HepG2 (cell line): ENCODE measurements at regions not wholly inside any gene's neighbourhood (a gene's known extent, or its start where the extent isn't known, plus 50 kb on each side); places are given as distances from the start of the nearest gene placed in this dataset.

Source experiments
- ATAC-seq: fragments of 200-7000 bp; cut with Tn5 transposase; 3 replicates; pipeline ENCODE4 v1.9.1; 2020; ENCODE audit warnings: mild to moderate bottlenecking, moderate library complexity
- BruUV-seq: library from RNA; stranded (reverse); fragments of 400-500 nt; replicated peaks from 2 replicates; lab custom pipeline; 2021; lab: Mats Ljungman, UMichigan
- CTCF ChIA-PET: fragments of 300-600 bp; formaldehyde crosslinking; extraction: SDS; loops from one replicate; lab custom pipeline; 2021; ENCODE audit warnings: low total read pairs, inconsistent platforms, low intra/inter-chr PET ratio; lab: Yijun Ruan, JAX
- POLR2A ChIA-PET: fragments of 350-600 bp; sonication (Branson Sonifier 250); formaldehyde crosslinking; loops from one replicate; lab custom pipeline; 2020; ENCODE audit warnings: antibody characterized with exemption, inconsistent platforms; lab: Yijun Ruan, JAX
- DNase-seq: peaks from one replicate; pipeline ENCODE4 v3.0.0-alpha.2; 2015; ENCODE audit warnings: low spot score
- FAIRE-seq: peaks from 3 replicates; lab custom pipeline; 2011; peaks lifted over from hg19 to GRCh38; lab: Jason Lieb, UNC
- H2AFZ ChIP-seq: one replicate; pipeline ENCODE4 v1.6.1; 2011; ENCODE audit warnings: low read length, inconsistent platforms
- H3K27ac ChIP-seq: fragments of 300-600 bp; 3 replicates; pipeline ENCODE4 v1.8.0; 2011; ENCODE audit warnings: mixed run types, mild to moderate bottlenecking, mixed read lengths, low read length, inconsistent platforms; ENCODE audit not compliant: insufficient read depth; ENCODE audit errors: extremely low read length
- H3K27me3 ChIP-seq, 2 experiments: fragments of 200-600 bp in 1 of 2; 2 replicates in 1 of 2; 3 replicates in 1 of 2; pipeline versions ENCODE4 v1.6.0 to v1.8.0; 2011; ENCODE audit warnings: low read length in 2 of 2, mild to moderate bottlenecking in 2 of 2, moderate library complexity in 2 of 2, inconsistent platforms in 1 of 2; ENCODE audit not compliant: insufficient read depth in 2 of 2, control insufficient read depth in 1 of 2
- H3K36me3 ChIP-seq, 2 experiments: fragments of 200-600 bp in 1 of 2; replicated peaks in 1 of 2; 2 replicates in 1 of 2; 3 replicates in 1 of 2; pipeline versions ENCODE4 v1.5.1 to v1.8.0; 2011; ENCODE audit warnings: low read length in 2 of 2, inconsistent platforms in 1 of 2; ENCODE audit not compliant: insufficient read depth in 2 of 2, control insufficient read depth in 1 of 2
- H3K4me1 ChIP-seq: 2 replicates; pipeline ENCODE4 v1.5.1; 2012; ENCODE audit warnings: low read length, inconsistent platforms; ENCODE audit not compliant: insufficient read depth
- H3K4me2 ChIP-seq: 2 replicates; pipeline ENCODE4 v1.6.0; 2011; ENCODE audit warnings: low read depth, low read length, inconsistent platforms
- H3K4me3 ChIP-seq, 3 experiments: fragments of 200-600 bp in 1 of 3; sonication (generic), shearing (Covaris generic) in 1 of 3; replicated peaks in 1 of 3; 2 replicates each; pipeline ENCODE4 v1.5.1; 2011 to 2016; ENCODE audit warnings: low read length in 3 of 3, inconsistent platforms in 2 of 3, low read depth in 2 of 3, mild to moderate bottlenecking in 2 of 3, control low read depth in 1 of 3, mixed read lengths in 1 of 3; ENCODE audit not compliant: insufficient read depth in 1 of 3
- H3K79me2 ChIP-seq: one replicate; pipeline ENCODE4 v1.6.1; 2011; ENCODE audit warnings: low read length, inconsistent platforms; ENCODE audit not compliant: insufficient read depth
- H3K9ac ChIP-seq: 2 replicates; pipeline ENCODE4 v1.6.0; 2011; ENCODE audit warnings: mild to moderate bottlenecking, low read depth, low read length, inconsistent platforms; ENCODE audit not compliant: insufficient read depth
- H3K9me3 ChIP-seq: 2 replicates; pipeline ENCODE4 v1.5.1; 2012; ENCODE audit warnings: mild to moderate bottlenecking, low read length
- H4K20me1 ChIP-seq: 2 replicates; pipeline ENCODE4 v1.6.0; 2011; ENCODE audit warnings: inconsistent platforms, mild to moderate bottlenecking, low read length, moderate library complexity; ENCODE audit not compliant: insufficient read depth
- ATM ChIP-seq: fragments of 450-650 bp; IDR thresholded peaks from 2 replicates; pipeline ENCODE4 v1.7.1; 2017; ENCODE audit warnings: mild to moderate bottlenecking, borderline replicate concordance
- GFI1 ChIP-seq: sonication (generic); formaldehyde crosslinking; IDR thresholded peaks from 2 replicates; pipeline ENCODE4 v1.5.0; 2020; ENCODE audit warnings: missing genetic modification reagents, mild to moderate bottlenecking, borderline replicate concordance
- HNF4A ChIP-seq: sonication (generic); formaldehyde crosslinking; IDR thresholded peaks from 2 replicates; pipeline ENCODE4 v1.4.0; 2020; ENCODE audit warnings: missing genetic modification reagents
- MAFG ChIP-seq: sonication (generic); formaldehyde crosslinking; IDR thresholded peaks from 2 replicates; pipeline ENCODE4 v1.5.1; 2020; ENCODE audit warnings: mild to moderate bottlenecking, missing genetic modification reagents
- NBN ChIP-seq: fragments of 450-650 bp; conservative IDR thresholded peaks from 2 replicates; pipeline ENCODE4 v1.6.1; 2017
- ZBTB8A ChIP-seq: sonication (generic); formaldehyde crosslinking; IDR thresholded peaks from 2 replicates; pipeline ENCODE4 v1.4.0; 2020; ENCODE audit warnings: mild to moderate bottlenecking, low read depth, missing genetic modification reagents, borderline replicate concordance
- ZNF564 ChIP-seq: sonication (generic); formaldehyde crosslinking; IDR thresholded peaks from 2 replicates; pipeline ENCODE4 v1.8.1; 2023; ENCODE audit warnings: mild to moderate bottlenecking, missing genetic modification reagents
- ZNF674 ChIP-seq: sonication (generic); formaldehyde crosslinking; IDR thresholded peaks from 2 replicates; pipeline ENCODE4 v1.5.0; 2020; ENCODE audit warnings: low read depth, mild to moderate bottlenecking, missing genetic modification reagents
- WGBS: methylation state at CpG from one replicate; pipeline ENCODE4 v1.1.6; 2017; ENCODE audit warnings: low lambda C conversion rate; 5-methylcytosine and 5-hydroxymethylcytosine counted together
- in situ Hi-C: cut with HindIII; loops from 2 replicates; pipeline ENCODE4 v1.10.0; 2017; ENCODE audit warnings: low pct_unique_long_range_greater_than_20kb; ENCODE audit not compliant: extremely low pct_ligation_motif_present
- intact Hi-C: fragments of 100-400 bp; cut with micrococcal nuclease; formaldehyde crosslinking; loops from one replicate; pipeline ENCODE4 v1.10.0; 2022; ENCODE audit not compliant: unreplicated experiment
- TF ChIP-seq, protein P1 (sequence below): sonication (generic); formaldehyde crosslinking; IDR thresholded peaks from 2 replicates; pipeline ENCODE4 v1.4.0; 2020; ENCODE audit warnings: missing genetic modification reagents

DNA sequence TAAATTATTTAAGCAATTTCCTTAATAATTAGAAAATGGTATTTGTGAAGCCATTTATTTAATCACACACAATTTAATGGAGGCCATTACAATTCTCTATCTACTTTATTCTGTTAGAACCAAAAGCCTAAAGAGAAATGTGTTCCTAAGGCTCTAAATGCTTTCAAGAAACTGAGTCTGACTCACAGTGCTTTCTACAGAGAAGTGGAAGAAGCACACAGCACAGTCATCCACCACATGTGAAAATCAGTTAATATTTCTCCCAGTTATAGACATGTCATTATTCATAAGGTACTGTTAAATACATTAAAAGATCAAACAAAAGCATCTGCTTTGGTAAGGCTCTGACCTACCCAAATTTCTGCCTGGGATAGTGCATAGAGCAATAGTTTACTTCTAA, 214.4 kb downstream of the ALDH8A1 start (continued):
- TF ChIP-seq ZNF674 (CRISPR knock-in tag) (no peak), MAFG (CRISPR knock-in tag) (no peak), NBN (no peak), ZBTB8A (CRISPR knock-in tag) (no peak), ATM (no peak)

DNA sequence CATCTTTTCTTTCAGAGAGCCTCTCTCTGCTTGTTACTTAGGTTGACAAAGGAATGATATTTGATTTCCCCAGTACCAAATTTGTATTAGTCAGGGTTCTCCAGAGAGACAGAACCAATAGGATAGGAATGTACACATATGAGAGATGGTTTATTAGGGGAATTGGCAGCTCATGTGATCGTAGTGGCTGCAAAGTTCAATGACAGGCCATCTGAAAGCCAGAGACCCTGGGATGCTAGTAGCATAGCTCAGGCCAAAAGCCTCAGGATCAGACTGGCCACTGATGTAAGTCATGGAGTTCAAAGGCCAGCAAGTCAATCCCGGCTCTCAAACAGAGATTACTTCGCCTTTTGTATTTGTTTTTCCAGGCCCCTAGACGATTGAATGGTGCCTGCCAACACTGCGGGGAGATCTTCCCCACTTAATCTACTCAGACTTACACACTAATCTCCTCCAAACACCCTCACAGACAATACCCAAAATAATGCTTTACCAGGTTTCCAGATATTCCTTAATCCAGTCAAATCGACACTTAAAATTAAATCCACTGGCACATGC, 215.5 kb downstream of the ALDH8A1 start:
- no peak overlapping the region for H2AFZ ChIP-seq
- ATAC-seq (peak; percentile 55), FAIRE-seq (no peak), DNase-seq (peak; percentile 5)
- H3K4me2 ChIP-seq: no peak overlapping the region
- no peaks in the 10 kb centered on the region for H3K9me3 ChIP-seq
- H3K36me3 ChIP-seq: no peaks in the 10 kb centered on the region
- WGBS: 9% methylated on average over 6 of the region's 6 CpGs
- no peak overlapping the region for H3K27ac ChIP-seq
- TF ChIP-seq, protein P1, sequence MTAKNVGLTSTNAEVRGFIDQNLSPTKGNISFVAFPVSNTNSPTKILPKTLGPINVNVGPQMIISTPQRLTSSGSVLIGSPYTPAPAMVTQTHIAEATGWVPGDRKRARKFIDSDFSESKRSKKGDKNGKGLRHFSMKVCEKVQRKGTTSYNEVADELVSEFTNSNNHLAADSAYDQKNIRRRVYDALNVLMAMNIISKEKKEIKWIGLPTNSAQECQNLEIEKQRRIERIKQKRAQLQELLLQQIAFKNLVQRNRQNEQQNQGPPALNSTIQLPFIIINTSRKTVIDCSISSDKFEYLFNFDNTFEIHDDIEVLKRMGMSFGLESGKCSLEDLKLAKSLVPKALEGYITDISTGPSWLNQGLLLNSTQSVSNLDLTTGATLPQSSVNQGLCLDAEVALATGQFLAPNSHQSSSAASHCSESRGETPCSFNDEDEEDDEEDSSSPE: no peak
- TF ChIP-seq HNF4A (0 out of 2 replicates have a peak, but pooled peaks have one; percentile 17), GFI1 (CRISPR knock-in tag) (peak; percentile 55; the same call in 1 of the 2 replicates), ZNF564 (CRISPR knock-in tag) (peak; percentile 94; the same call in 1 of the 2 replicates)
- no peaks in the 10 kb centered on the region for H4K20me1 ChIP-seq
- intact Hi-C loops: no loop called here
- ChIA-PET CTCF (no interaction called here), POLR2A (no interaction called here)
- 0 out of 5 replicates have a peak, but pooled peaks cover 0 to 2% of the 10 kb centered on the region in 2 experiments for H3K27me3 ChIP-seq
- BruUV-seq: no TSS peak
- no peak overlapping the region for H3K9ac ChIP-seq
- in situ Hi-C loops: no loop called here
- no peak overlapping the region for H3K4me3 ChIP-seq
- H3K4me1 ChIP-seq: no peaks in the 10 kb centered on the region
- H3K79me2 ChIP-seq: no peaks in the 10 kb centered on the region
